Renal cortex interstitium (tissue), 11 donors: ENCODE measurements at regions not wholly inside any gene's neighbourhood (a gene's known extent, or its start where the extent isn't known, plus 50 kb on each side); places are given as distances from the start of the nearest gene placed in this dataset.

Experiments used
- DNase-seq, 11 donors: peaks; one replicate each; pipeline ENCODE4 v3.0.0-alpha.2; 2013; ENCODE audit warnings: low read depth in 9 of 11, low spot score in 4 of 11; ENCODE audit errors: extremely low read depth in 1 of 11

DNA sequence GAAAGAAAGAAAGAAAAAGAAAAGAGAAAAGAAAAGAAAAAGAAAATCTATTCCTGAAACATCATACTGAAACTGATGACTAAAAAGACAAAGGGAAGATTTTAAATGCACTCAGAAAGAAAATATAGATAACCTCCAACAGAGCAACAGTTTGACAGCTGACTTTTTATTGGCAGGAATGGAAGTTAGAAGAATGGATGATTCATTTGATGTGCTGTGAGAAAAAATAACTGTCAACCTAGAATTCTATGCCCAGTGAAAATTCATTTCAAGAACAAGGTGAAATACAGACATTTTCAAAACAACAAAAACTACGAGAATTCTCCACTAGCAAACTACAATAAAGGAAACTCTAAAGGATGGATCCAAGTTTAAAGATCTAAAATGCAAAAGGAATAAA, 50.5 kb upstream of the HSPA12A start:
- DNase-seq = no peak

DNA sequence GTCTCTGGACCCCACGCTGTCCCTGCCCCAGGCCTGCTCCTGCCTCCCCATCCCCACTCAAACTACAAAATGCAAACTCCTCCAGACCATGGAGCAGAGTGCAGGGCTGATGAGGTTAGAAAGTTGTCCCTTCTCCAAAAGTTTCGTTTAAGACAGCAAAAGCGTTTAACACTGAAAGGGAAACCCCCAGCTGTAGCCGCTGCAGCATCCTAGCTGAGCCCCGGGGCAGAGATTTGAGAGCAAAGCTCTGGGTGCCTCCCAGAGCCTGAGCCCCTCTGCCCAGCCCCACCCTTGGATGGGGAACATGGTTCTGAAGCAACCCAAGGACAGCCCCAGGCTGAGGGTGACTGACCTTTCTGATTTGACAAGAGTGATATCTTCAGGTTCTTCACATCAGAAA, 52.8 kb upstream of the ENO4 start:
- DNase-seq = no peak

DNA sequence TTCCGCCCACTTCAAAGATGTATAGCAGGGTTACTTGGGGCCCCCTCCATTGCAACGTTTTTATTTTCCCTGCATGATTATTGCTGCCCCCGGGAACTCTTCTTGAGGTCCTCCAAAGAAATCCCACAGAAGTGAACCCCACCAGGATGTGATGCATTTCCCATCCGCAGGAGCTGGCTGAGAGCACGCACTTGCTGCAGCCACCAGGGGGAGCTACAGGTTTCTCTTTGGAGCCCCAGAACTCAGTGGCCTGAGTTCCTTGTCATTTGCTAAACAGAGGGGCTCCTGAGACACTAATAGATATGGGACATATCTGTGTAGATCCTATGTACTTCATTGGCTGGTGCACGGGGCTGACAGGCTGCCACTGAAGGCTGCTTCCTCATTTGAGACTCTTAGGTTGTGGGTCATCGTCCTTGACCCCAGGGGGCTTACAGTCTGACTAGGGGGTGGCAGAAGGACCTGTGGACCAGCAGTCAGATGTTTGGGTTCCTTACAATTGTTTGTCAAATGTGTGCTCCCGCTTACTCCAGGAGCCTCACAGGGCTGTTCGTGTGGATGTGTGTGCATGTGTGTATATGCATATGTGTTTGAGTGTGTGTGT, 52.3 kb upstream of the ENO4 start:
- peak in 10 of 11 donors; percentile 46 to 80 (median 66) for DNase-seq

DNA sequence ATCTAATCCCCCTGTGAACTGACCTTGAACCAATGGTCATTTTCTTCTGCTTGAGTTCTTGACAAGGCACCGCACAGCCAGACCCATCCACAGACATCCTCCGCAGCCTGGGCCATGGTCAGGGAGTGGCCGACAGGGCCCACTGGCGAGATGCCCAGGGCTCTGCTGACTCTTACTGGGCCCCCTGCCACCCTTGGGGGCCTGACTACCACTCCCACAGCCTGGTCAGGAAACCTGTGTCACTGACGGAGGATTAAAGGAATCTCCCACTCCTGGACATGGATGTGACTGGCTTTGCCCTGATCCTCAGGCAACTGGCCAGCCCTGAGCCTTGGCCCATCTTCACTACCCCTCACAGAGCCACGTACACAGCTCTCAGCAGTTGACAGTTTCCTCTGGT, 50.4 kb upstream of the ENO4 start:
- no peak for DNase-seq
